Endothelial cell of umbilical vein (primary cell): ENCODE measurements at regions not wholly inside any gene's neighbourhood (a gene's known extent, or its start where the extent isn't known, plus 50 kb on each side); places are given as distances from the start of the nearest gene placed in this dataset.

ENCODE experiments used
- CTCF ChIP-seq, 2 donors: IDR thresholded peaks; 1 replicate in 1 of 2; 2 replicates in 1 of 2; pipeline ENCODE4 v1.5.1; 2011; ENCODE audit warnings: low read length in 2 of 2, mild to moderate bottlenecking in 2 of 2, moderate library complexity in 2 of 2, control low read depth in 1 of 2, inconsistent platforms in 1 of 2, low read depth in 1 of 2; ENCODE audit not compliant: insufficient read depth in 1 of 2; ENCODE audit errors: extremely low read depth in 1 of 2
- EZH2 ChIP-seq: IDR thresholded peaks from 2 replicates; pipeline ENCODE4 v1.6.1; 2012; ENCODE audit warnings: borderline replicate concordance, low read depth, mild to moderate bottlenecking, moderate library complexity, low read length, inconsistent platforms; ENCODE audit not compliant: severe bottlenecking
- FOS ChIP-seq: IDR thresholded peaks from 2 replicates; pipeline ENCODE4 v1.6.1; 2011; ENCODE audit warnings: mild to moderate bottlenecking, low read length, moderate library complexity, borderline replicate concordance; ENCODE audit not compliant: insufficient read depth
- MYC ChIP-seq: IDR thresholded peaks from one replicate; pipeline ENCODE4 v1.6.1; 2011; ENCODE audit warnings: mild to moderate bottlenecking, low read depth, low read length
- POLR2A ChIP-seq: IDR thresholded peaks from 2 replicates; pipeline ENCODE4 v1.6.1; 2012; ENCODE audit warnings: low read depth, mild to moderate bottlenecking, control low read depth, low read length
- POLR2AphosphoS5 ChIP-seq: IDR thresholded peaks from 2 replicates; pipeline ENCODE4 v1.6.1; 2012; ENCODE audit warnings: low read depth, mild to moderate bottlenecking, control low read depth, low read length, moderate library complexity; ENCODE audit not compliant: insufficient read depth

GRCh38 chr9:17017931-17018491, 116.8 kb upstream of the CNTLN start:
- no peak for TF ChIP-seq CTCF (IDR thresholded peaks at IDR 0.05; ENCODE audit: extremely low read depth in 1 of 2, insufficient read depth in 1 of 2, low read depth in 1 of 2, low read length in 2 of 2)
- TF ChIP-seq MYC = no peak
- no peak for TF ChIP-seq POLR2AphosphoS5
- TF ChIP-seq EZH2 = no peak
- TF ChIP-seq FOS = no peak
- no peak for TF ChIP-seq POLR2A
